H1 (cell line): ENCODE measurements at regions not wholly inside any gene's neighbourhood (a gene's known extent, or its start where the extent isn't known, plus 50 kb on each side); places are given as distances from the start of the nearest gene placed in this dataset.
A peak's percentile ranks its signal among the peaks of the same experiment; 100 is the strongest.

Experiments
- CTCF ChIA-PET: fragments of 300-600 bp; sonication (Branson Sonifier 250); formaldehyde crosslinking; loops from one replicate; lab custom pipeline; 2021; ENCODE audit not compliant: partially characterized antibody; lab: Charles Lee
- POLR2A ChIA-PET: fragments of 300-600 bp; sonication (Branson Sonifier 250); formaldehyde crosslinking; loops from one replicate; lab custom pipeline; 2021; ENCODE audit warnings: inconsistent platforms; ENCODE audit not compliant: partially characterized antibody; lab: Charles Lee
- DNase-seq, 2 experiments: peaks; one replicate each; pipeline versions ENCODE4 v3.0.0 to v3.0.0-alpha.2; 2010 to 2022; ENCODE audit warnings: low spot score in 2 of 2, low read depth in 1 of 2, mixed read lengths in 1 of 2
- FAIRE-seq: peaks from 2 replicates; lab custom pipeline; 2011; peaks lifted over from hg19 to GRCh38; lab: Jason Lieb, UNC
- H2AFZ ChIP-seq: 2 replicates; pipeline ENCODE4 v1.8.1; 2012; ENCODE audit warnings: low read length, inconsistent platforms
- H2AK5ac ChIP-seq: 2 replicates; pipeline ENCODE4 v1.6.1; 2013; ENCODE audit warnings: low read depth, low read length
- H2BK120ac ChIP-seq: replicated peaks from 2 replicates; pipeline ENCODE3; 2013; ENCODE audit warnings: low read depth, low read length, inconsistent platforms
- H2BK12ac ChIP-seq: 2 replicates; pipeline ENCODE4 v1.6.1; 2013; ENCODE audit warnings: low read depth, low read length
- H2BK15ac ChIP-seq: 2 replicates; pipeline ENCODE4 v1.6.1; 2013; ENCODE audit warnings: low read length
- H2BK20ac ChIP-seq: 2 replicates; pipeline ENCODE4 v1.6.1; 2013; ENCODE audit warnings: low read length
- H2BK5ac ChIP-seq: 2 replicates; pipeline ENCODE4 v1.6.1; 2013; ENCODE audit warnings: low read depth, low read length
- H3K14ac ChIP-seq: 2 replicates; pipeline ENCODE4 v1.6.1; 2013; ENCODE audit warnings: inconsistent platforms; ENCODE audit not compliant: insufficient read length
- H3K18ac ChIP-seq: 2 replicates; pipeline ENCODE4 v1.6.1; 2013; ENCODE audit warnings: low read length; ENCODE audit errors: extremely low read depth
- H3K23ac ChIP-seq: 2 replicates; pipeline ENCODE4 v1.6.1; 2013; ENCODE audit warnings: inconsistent platforms; ENCODE audit not compliant: insufficient read length
- H3K23me2 ChIP-seq: 2 replicates; pipeline ENCODE4 v1.6.1; 2013; ENCODE audit warnings: low read depth, low read length
- H3K27ac ChIP-seq: 2 replicates; pipeline ENCODE4 v1.6.1; 2011; ENCODE audit warnings: low read depth, low read length, inconsistent platforms
- H3K27me3 ChIP-seq, 4 experiments: replicated peaks in 1 of 4; 1 replicate in 1 of 4; 2 replicates in 3 of 4; pipeline versions ENCODE4 v1.6.1 to v1.8.1; 2011 to 2013; ENCODE audit warnings: low read length in 3 of 4, mild to moderate bottlenecking in 3 of 4, inconsistent platforms in 2 of 4, mixed read lengths in 2 of 4, moderate library complexity in 1 of 4; ENCODE audit not compliant: control insufficient read depth in 3 of 4, insufficient read depth in 3 of 4; ENCODE audit errors: extremely low read depth in 1 of 4
- H3K36me3 ChIP-seq, 4 experiments: 2 replicates each; pipeline versions ENCODE4 v1.6.1 to v1.8.1; 2011 to 2013; ENCODE audit warnings: mild to moderate bottlenecking in 4 of 4, low read length in 3 of 4, moderate library complexity in 2 of 4, control low read depth in 1 of 4, inconsistent platforms in 1 of 4; ENCODE audit not compliant: insufficient read depth in 4 of 4, control insufficient read depth in 2 of 4
- H3K4ac ChIP-seq: replicated peaks from 2 replicates; pipeline ENCODE3; 2013; ENCODE audit warnings: low read length, low read depth, mixed read lengths, inconsistent platforms; ENCODE audit not compliant: insufficient read length
- H3K4me1 ChIP-seq, 4 experiments: replicated peaks in 1 of 4; 1 replicate in 1 of 4; 2 replicates in 3 of 4; pipeline versions ENCODE4 v1.6.1 to v1.8.1; 2011 to 2013; ENCODE audit warnings: low read length in 3 of 4, inconsistent platforms in 2 of 4, mixed read lengths in 1 of 4; ENCODE audit not compliant: insufficient read depth in 4 of 4, control insufficient read depth in 3 of 4
- H3K4me2 ChIP-seq, 2 experiments: 2 replicates each; pipeline versions ENCODE4 v1.6.1 to v1.8.1; 2011 to 2013; ENCODE audit warnings: low read depth in 2 of 2, low read length in 2 of 2, control low read depth in 1 of 2, inconsistent platforms in 1 of 2, mild to moderate bottlenecking in 1 of 2; ENCODE audit not compliant: insufficient read depth in 1 of 2
- H3K4me3 ChIP-seq, 4 experiments: fragments of 200-600, 300-600 bp in 1 of 4; sonication (generic), shearing (Covaris generic), sonication (Bioruptor Twin) in 1 of 4; 2 replicates each; pipeline versions ENCODE4 v1.5.1 to v1.8.1; 2011 to 2016; ENCODE audit warnings: low read length in 4 of 4, low read depth in 3 of 4, control low read depth in 2 of 4, inconsistent platforms in 2 of 4, mild to moderate bottlenecking in 2 of 4, mixed read lengths in 1 of 4, moderate library complexity in 1 of 4; ENCODE audit not compliant: insufficient read depth in 2 of 4; ENCODE audit errors: extremely low read depth in 1 of 4
- H3K56ac ChIP-seq: replicated peaks from 2 replicates; pipeline ENCODE3; 2013; ENCODE audit warnings: low read depth, mild to moderate bottlenecking, mixed read lengths, low read length, inconsistent platforms; ENCODE audit not compliant: insufficient read length
- H3K79me1 ChIP-seq: 2 replicates; pipeline ENCODE4 v1.6.1; 2013; ENCODE audit warnings: low read depth, low read length, control low read depth
- H3K79me2 ChIP-seq, 2 experiments: 2 replicates each; pipeline versions ENCODE4 v1.6.1 to v1.8.1; 2012 to 2013; ENCODE audit warnings: low read length in 2 of 2, mild to moderate bottlenecking in 2 of 2, inconsistent platforms in 1 of 2; ENCODE audit not compliant: insufficient read depth in 2 of 2, control insufficient read depth in 1 of 2
- H3K9ac ChIP-seq, 4 experiments: replicated peaks in 1 of 4; 1 replicate in 1 of 4; 2 replicates in 3 of 4; pipeline versions ENCODE4 v1.6.1 to v1.8.1; 2011 to 2013; ENCODE audit warnings: low read depth in 3 of 4, low read length in 3 of 4, control low read depth in 2 of 4, mild to moderate bottlenecking in 2 of 4, moderate library complexity in 2 of 4, inconsistent platforms in 1 of 4; ENCODE audit errors: extremely low read depth in 1 of 4
- H3K9me3 ChIP-seq, 2 experiments: 2 replicates each; pipeline versions ENCODE4 v1.6.1 to v1.8.1; 2012 to 2013; ENCODE audit warnings: mild to moderate bottlenecking in 2 of 2, moderate library complexity in 2 of 2, control low read depth in 1 of 2, inconsistent platforms in 1 of 2, low read depth in 1 of 2, low read length in 1 of 2, mixed read lengths in 1 of 2; ENCODE audit not compliant: insufficient read depth in 2 of 2
- H4K20me1 ChIP-seq, 2 experiments: replicated peaks in 1 of 2; 2 replicates each; pipeline versions ENCODE3 to v1.8.1; 2011 to 2013; ENCODE audit warnings: inconsistent platforms in 2 of 2, low read length in 2 of 2, mild to moderate bottlenecking in 1 of 2; ENCODE audit not compliant: insufficient read depth in 2 of 2, control insufficient read depth in 1 of 2
- H4K5ac ChIP-seq: 2 replicates; pipeline ENCODE4 v1.6.1; 2013; ENCODE audit warnings: low read length, low read depth, mixed read lengths, inconsistent platforms; ENCODE audit not compliant: insufficient read length
- H4K8ac ChIP-seq: 2 replicates; pipeline ENCODE4 v1.8.0; 2013; ENCODE audit warnings: mild to moderate bottlenecking, moderate library complexity, low read length, inconsistent platforms; ENCODE audit not compliant: insufficient read depth; ENCODE audit errors: extremely low read depth
- H4K91ac ChIP-seq: replicated peaks from 2 replicates; pipeline ENCODE3; 2013; ENCODE audit warnings: low read length, mixed read lengths, inconsistent platforms; ENCODE audit not compliant: insufficient read length
- ASH2L ChIP-seq: fragments of 200-600, 300-600 bp; sonication (generic); IDR thresholded peaks from one replicate; pipeline ENCODE4 v1.7.1; 2017; ENCODE audit warnings: low read length
- CHD1 ChIP-seq: IDR thresholded peaks from 2 replicates; pipeline ENCODE4 v1.6.1; 2012; ENCODE audit warnings: low read depth, low read length, improper control_type of control experiment
- CREB1 ChIP-seq: IDR thresholded peaks from 2 replicates; pipeline ENCODE4 v1.6.1; 2012; ENCODE audit warnings: inconsistent platforms
- FOSL1 ChIP-seq: IDR thresholded peaks from 2 replicates; pipeline ENCODE4 v1.6.1; 2011; ENCODE audit warnings: mild to moderate bottlenecking, low read depth, low read length, moderate library complexity; ENCODE audit not compliant: insufficient read depth
- POU5F1 ChIP-seq: IDR thresholded peaks from 2 replicates; pipeline ENCODE4 v1.6.1; 2011; ENCODE audit warnings: low read depth, mild to moderate bottlenecking, low read length, moderate library complexity
- SIN3A ChIP-seq, 2 experiments: IDR thresholded peaks in 1 of 2; conservative IDR thresholded peaks in 1 of 2; 2 replicates each; pipeline ENCODE4 v1.6.1; 2011 to 2012; ENCODE audit warnings: low read length in 2 of 2, improper control_type of control experiment in 1 of 2, low read depth in 1 of 2, mild to moderate bottlenecking in 1 of 2
- SIX5 ChIP-seq: IDR thresholded peaks from 2 replicates; pipeline ENCODE4 v1.6.1; 2011; ENCODE audit warnings: mild to moderate bottlenecking, low read depth, low read length
- TEAD4 ChIP-seq: IDR thresholded peaks from 2 replicates; pipeline ENCODE4 v1.6.1; 2012; ENCODE audit warnings: low read depth, low read length, inconsistent platforms, mixed read lengths
- WGBS, 2 experiments: shearing (Covaris generic) in 1 of 2; methylation state at CpG; one replicate each; pipeline versions ENCODE4 v1.1.6 to v1.1.7; 2013 to 2015; ENCODE audit warnings: low lambda C conversion rate in 2 of 2, mixed read lengths in 2 of 2, inconsistent platforms in 1 of 2, low coverage in 1 of 2, missing lambda C conversion rate in 1 of 2; ENCODE audit not compliant: insufficient replicate concordance in 2 of 2, insufficient coverage in 1 of 2, insufficient read length in 1 of 2; ENCODE audit errors: extremely low coverage in 1 of 2, missing lambda C conversion rate in 1 of 2; 5-methylcytosine and 5-hydroxymethylcytosine counted together

DNA sequence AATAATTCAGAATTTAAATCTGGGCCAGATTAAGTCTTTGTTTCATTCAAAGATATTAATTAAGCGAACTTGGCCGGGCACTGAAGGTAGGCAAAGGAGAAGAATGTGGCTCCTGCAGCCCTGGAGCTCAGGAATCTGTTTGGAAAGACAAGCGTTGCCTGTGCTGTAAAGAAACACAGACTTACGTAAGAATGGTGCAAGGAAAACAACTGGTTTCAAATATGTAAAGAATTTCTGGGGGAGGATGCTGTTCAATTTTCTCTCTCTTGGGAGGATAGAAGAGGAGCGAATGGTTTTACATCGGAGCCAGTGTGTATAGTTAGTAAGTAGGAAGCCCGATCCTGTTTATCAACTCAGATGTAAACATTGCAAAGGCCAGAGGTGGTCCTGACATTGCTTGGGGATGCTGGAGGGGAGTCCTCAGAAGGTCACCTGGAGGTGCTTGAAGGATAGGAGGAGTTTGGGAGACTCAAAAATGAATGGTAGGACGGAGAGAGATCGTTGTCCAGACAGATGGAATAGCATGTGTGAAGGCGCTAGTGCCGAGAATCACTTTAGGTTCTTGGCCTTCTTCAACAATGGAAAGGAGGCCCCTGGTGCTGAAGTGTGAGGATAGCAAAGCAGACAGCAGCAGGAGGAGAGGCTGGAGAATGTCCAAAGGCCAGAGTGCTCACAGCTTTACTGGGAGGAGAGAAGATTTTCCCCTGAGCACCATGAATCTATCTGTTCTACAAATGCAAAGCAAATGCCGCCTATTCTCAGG lies 456.1 kb downstream of the LPIN1 start:
- WGBS, 2 experiments = 81% methylated on average over 12 of the region's 12 CpGs; no CpG with 5 or more reads in 1 of the 2 experiments
- no peak for TF ChIP-seq SIX5
- no peak for TF ChIP-seq CREB1
- no peak for TF ChIP-seq FOSL1
- TF ChIP-seq ASH2L = no peak
- no peak for TF ChIP-seq POU5F1
- no peak for TF ChIP-seq CHD1
- no peak for TF ChIP-seq SIN3A (conservative IDR thresholded peaks at IDR 0.05 in 1 of 2, IDR thresholded peaks at IDR 0.05 in 1 of 2; ENCODE audit: low read depth in 1 of 2, low read length in 2 of 2)
- TF ChIP-seq TEAD4 = 0 out of 2 replicates have a peak, but pooled peaks have one; percentile 38
- TF ChIP-seq, all 59 proteins: peak for 1
- no peaks in the 10 kb centered on the region for H3K79me2 ChIP-seq
- no peak overlapping the region for H3K14ac ChIP-seq
- H3K36me3 ChIP-seq = no peaks in the 10 kb centered on the region
- 0 out of 4 replicates have a peak, but pooled peaks cover 0 to 3% of the 10 kb centered on the region in 2 experiments for H3K9me3 ChIP-seq
- no peak overlapping the region for H2BK120ac ChIP-seq
- no peak overlapping the region for H3K4ac ChIP-seq
- H4K91ac ChIP-seq = no peak overlapping the region
- H3K4me1 ChIP-seq = peaks cover 0 to 3% (median 0%) of the 10 kb centered on the region in 4 experiments; a peak in 1 of 7 replicates
- H3K18ac ChIP-seq = no peak overlapping the region
- H3K9ac ChIP-seq = no peak overlapping the region
- no peak overlapping the region for H2BK20ac ChIP-seq
- FAIRE-seq (no peak), DNase-seq (no peak)
- H3K27ac ChIP-seq = no peak overlapping the region
- no peak overlapping the region for H2BK15ac ChIP-seq
- H4K5ac ChIP-seq = no peak overlapping the region
- H3K79me1 ChIP-seq = no peaks in the 10 kb centered on the region
- no peaks in the 10 kb centered on the region for H3K27me3 ChIP-seq
- POLR2A ChIA-PET = no interaction called here
- H2BK12ac ChIP-seq = peak overlapping the region; percentile 85
- no peak overlapping the region for H3K4me3 ChIP-seq
- H3K56ac ChIP-seq = no peak overlapping the region
- no peak overlapping the region for H3K23ac ChIP-seq
- H2AK5ac ChIP-seq = peak overlapping the region; percentile 75; the same call in 1 of the 2 replicates
- H4K8ac ChIP-seq = no peak overlapping the region
- H2AFZ ChIP-seq = no peak overlapping the region
- no peak overlapping the region for H3K4me2 ChIP-seq
- H2BK5ac ChIP-seq = peak overlapping the region; percentile 13
- no peaks in the 10 kb centered on the region for H4K20me1 ChIP-seq
- H3K23me2 ChIP-seq = no peaks in the 10 kb centered on the region
- CTCF ChIA-PET = interaction anchor here (0.9 to 1.6 kb wide), 3 partner anchors 85 to 420 kb away, joined by 3 read pairs; no protein-coding TSS in a partner anchor
